Non-pigmented ciliary epithelial cell (primary cell): ENCODE measurements at regions not wholly inside any gene's neighbourhood (a gene's known extent, or its start where the extent isn't known, plus 50 kb on each side); places are given as distances from the start of the nearest gene placed in this dataset.
"Not testable (repeated sequence)": the region's sequence is repeated elsewhere in the genome, so short reads cannot be mapped to it uniquely, and the experiment has no call there.

Experiments
- DNase-seq: peaks from one replicate; pipeline ENCODE4 v3.0.0-alpha.2; 2010; ENCODE audit warnings: low read depth

DNA sequence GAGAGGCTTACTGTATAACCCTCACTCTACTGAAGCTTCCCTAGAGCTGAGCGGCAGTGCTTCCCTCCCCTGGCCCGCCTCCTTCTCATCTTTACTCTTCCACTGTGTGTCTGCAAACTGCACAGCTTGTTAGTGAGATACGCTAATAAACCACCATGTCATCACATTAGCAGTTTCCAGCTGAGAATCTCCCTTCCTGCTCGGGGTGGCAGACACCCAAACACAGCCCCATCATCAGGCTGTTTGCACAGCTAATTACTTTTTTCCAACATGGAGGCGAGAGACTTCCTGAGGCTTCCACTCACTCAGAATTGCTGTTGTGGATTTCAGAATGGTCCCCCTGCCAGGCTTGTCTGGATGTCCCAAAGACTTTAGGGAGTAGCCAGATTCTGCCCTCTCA, 444.9 kb upstream of the SULF2 start:
- DNase-seq: no peak

GRCh38 chr20:48227381-48227780, 442.1 kb upstream of the SULF2 start:
- no peak for DNase-seq

GRCh38 chr20:48226642-48227041, 441.4 kb upstream of the SULF2 start:
- DNase-seq: no peak

DNA sequence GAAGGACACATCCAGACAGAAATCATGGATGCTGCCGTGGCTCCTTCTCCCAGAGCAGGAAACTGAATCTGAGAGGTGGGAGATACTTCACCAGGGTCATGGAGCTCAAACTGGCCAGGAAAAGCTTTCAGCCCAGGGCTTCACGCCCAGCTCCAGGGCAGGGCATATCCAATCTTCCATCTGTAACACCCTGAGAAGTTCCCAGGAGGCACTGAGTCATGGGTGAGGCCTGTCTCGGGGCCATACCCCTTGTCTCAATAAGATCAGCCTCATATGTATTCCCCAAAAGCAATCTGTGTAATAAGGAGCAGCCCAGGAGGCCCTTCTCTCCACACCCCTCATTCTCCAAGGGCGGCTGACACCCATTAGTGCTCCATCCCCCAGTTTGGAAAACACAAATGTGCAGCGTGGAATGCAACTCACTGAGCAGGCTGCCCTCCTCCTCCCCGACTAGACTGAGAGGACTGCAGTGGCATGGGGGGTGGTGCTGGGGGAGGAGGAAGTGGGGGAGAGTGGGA, 439.3 kb upstream of the SULF2 start:
- DNase-seq: no peak

- DNase-seq: no peak
Observed at GRCh38 chr20:48223715-48224114, 438.4 kb upstream of the SULF2 start.

- no peak for DNase-seq
Observed at GRCh38 chr20:48222595-48223180, 437.4 kb upstream of the SULF2 start.

- DNase-seq: no peak
Observed at GRCh38 chr20:48220033-48220633, 434.9 kb upstream of the SULF2 start.

- no peak for DNase-seq
Observed at GRCh38 chr20:48219306-48219705, 434.0 kb upstream of the SULF2 start.

DNA sequence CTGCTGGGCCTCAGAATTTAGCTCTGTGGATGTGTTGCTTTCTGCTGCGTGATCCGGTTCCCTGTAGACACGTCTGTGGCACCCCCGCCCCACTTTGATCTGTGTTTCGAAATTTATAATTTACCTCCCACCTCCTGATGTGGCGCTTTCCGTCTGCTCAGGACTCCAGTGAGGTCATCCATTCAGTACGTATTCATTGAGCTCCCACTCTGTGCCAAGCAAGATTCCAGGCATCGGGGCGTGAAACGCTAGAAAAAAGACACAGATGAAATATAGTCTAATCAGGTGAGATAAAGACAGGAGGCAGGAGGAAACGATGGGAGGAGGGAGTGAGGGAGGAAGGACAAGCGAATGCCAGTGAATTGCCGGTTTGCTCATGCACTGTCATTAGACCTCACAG, 431.9 kb upstream of the SULF2 start:
- DNase-seq: no peak

GRCh38 chr20:48215536-48215935, 430.3 kb upstream of the SULF2 start:
- no peak for DNase-seq

DNA sequence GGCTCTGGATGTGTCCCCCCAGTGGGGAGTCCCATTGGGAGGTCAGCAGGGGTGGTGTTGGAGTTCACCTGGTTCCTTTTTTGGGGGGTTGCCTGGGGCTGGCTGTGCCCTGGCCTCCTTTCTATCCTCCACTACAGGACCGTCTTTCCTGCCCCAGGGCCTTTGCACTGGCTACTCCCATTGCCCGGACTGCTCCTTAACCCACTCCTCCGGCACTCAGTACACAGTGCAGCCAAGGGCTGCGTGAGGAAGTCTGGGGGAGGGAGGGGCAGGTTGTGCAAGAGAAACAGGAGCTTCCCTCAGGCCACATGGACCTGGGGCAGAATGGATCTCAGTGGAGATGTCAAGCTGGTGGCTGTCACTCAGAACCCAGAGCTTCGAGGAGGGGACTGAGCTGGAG, 429.3 kb upstream of the SULF2 start:
- no peak for DNase-seq

DNA sequence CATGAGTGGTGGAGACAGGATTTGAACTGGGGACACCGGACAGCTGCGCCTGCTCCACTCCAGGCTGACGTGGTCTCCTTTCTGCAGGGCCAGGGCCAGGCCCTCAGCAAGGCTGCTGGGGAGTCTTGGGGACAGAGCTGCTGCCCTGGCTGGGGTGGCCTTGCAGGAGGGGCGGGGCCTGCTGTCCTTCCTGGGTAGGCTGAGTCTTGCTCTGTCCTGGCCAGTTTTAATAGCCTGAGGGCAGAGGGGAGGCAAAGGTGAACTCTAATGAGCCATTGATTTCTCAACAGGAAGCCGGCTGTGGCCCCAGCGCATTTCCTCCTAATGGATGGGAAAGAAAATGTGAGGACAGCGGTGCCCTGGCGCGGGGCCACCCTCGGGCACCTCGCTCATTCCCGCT, 428.4 kb upstream of the SULF2 start:
- DNase-seq: not testable (repeated sequence)

DNA sequence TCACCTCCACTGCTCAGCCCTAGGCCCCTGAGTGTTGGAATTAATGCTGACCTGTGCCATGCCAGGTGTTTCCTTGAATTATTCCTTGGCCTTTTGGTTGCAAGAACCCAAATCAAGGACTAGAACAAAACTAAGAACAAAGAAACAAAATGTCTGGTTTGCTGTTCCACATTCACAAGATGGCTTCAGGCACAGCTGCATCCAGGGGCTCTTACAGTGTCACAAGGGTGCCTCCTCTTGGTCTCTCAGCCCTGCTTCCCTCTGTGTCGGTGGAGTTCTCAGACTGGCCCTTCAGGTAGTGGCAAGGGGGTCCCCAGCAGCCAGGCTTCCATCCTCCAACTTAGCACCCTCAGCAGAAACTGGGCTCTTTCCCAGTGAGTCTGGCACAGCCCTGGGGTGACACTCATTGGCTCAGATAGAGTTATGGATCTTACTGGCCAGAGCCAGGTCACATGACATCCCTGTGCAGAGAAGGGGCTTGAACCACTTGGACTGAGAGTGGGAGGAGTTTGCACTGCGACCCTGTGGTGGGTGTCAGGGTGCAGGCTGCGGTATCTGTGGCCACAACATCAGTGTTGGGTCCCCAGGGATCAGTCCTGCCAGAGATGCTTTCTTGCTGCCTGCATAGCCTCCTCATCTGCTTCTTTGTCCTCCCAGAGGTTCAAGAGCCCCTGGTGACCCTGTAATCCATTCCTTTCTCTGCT, 427.7 kb upstream of the SULF2 start:
- DNase-seq: no peak

- no peak for DNase-seq
Observed at GRCh38 chr20:48211847-48212246, 426.6 kb upstream of the SULF2 start.

DNA sequence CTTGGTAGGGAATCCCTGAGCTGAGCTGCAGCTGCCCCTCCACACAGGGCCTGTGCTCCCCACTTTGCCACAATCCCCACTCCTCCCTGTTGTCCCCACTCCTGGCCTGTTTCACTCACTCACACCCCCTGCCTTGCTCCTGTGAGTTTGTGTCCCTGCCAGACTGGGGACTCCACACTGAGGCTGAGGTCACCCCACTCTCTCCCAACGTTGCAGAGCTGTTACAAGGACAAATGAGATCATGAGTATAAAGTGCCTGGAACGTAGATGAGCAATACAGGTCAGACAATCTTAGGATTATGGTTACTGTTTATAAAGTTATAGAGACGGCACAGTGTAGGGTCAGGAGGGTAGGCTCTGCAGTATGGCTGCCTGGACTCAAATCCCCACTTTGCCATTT, 426.0 kb upstream of the SULF2 start:
- DNase-seq: no peak

GRCh38 chr20:48210111-48211027, 425.1 kb upstream of the SULF2 start:
- DNase-seq: no peak

GRCh38 chr20:48209102-48209501, 423.8 kb upstream of the SULF2 start:
- DNase-seq: no peak

DNA sequence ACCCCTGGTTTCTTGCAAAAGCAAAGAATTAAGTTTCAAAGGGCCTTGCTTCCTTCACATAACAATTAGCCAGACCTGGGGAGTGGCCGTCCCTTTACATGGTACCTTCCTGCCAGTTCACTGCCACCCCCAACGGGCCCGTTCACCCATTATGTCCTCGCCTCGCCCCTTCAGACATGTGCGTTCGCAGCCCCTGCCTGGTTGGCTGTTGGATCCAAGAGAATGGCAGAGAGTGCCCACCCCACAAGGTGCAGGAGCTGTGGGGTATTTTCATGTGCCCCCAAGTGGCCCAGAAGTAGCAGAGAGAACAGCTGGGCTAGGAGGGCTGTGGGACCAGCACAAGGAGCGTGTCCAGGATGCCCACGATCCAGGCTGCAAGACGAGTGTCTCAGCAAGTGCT, 422.9 kb upstream of the SULF2 start:
- DNase-seq: no peak

DNA sequence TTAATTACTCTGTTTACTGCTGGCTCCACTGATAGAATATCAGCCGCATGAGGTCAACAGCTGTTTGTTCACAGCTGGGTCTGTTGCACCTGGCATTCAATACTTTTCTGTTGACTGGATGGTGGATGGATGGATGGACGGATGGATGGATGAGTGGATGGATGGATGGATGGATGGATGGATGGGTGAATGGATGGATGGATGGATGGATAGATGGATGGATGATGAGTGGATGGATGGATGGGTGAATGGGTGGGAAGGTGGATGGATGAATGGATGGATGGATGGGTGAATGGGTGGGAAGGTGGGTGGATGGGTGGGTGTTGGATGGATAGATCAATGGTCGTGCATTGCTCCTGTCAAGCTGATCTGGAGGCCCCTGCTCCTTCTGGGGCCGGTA, 422.2 kb upstream of the SULF2 start:
- DNase-seq: no peak

- no peak for DNase-seq
Observed at GRCh38 chr20:48205786-48206185, 420.5 kb upstream of the SULF2 start.

- no peak for DNase-seq
Observed at GRCh38 chr20:48205281-48205782, 420.1 kb upstream of the SULF2 start.

- no peak for DNase-seq
Observed at GRCh38 chr20:48204499-48204898, 419.2 kb upstream of the SULF2 start.
